IMR-90 (cell line): ENCODE measurements at regions not wholly inside any gene's neighbourhood (a gene's known extent, or its start where the extent isn't known, plus 50 kb on each side); places are given as distances from the start of the nearest gene placed in this dataset.

Experiments used
- CEBPB ChIP-seq: IDR thresholded peaks from 2 replicates; pipeline ENCODE4 v1.6.1; 2012; ENCODE audit warnings: low read depth, low read length, improper control_type of control experiment
- CTCF ChIP-seq: conservative IDR thresholded peaks from 2 replicates; pipeline ENCODE4 v1.5.1; 2012; ENCODE audit warnings: mild to moderate bottlenecking, low read depth, low read length, improper control_type of control experiment
- MAFK ChIP-seq: IDR thresholded peaks from 2 replicates; pipeline ENCODE4 v1.6.1; 2012; ENCODE audit warnings: low read depth, low read length, improper control_type of control experiment
- POLR2A ChIP-seq: IDR thresholded peaks from 2 replicates; pipeline ENCODE4 v1.6.1; 2012; ENCODE audit warnings: mild to moderate bottlenecking, low read depth, low read length
- RAD21 ChIP-seq: IDR thresholded peaks from 2 replicates; pipeline ENCODE4 v1.6.1; 2012; ENCODE audit warnings: low read length, improper control_type of control experiment
- SMC3 ChIP-seq: fragments of 150-350 bp; IDR thresholded peaks from 2 replicates; pipeline ENCODE4 v1.6.1; 2016; ENCODE audit warnings: low read depth, mild to moderate bottlenecking, antibody characterized with exemption, low read length, moderate library complexity
- USF2 ChIP-seq: fragments of 150-350 bp; IDR thresholded peaks from 2 replicates; pipeline ENCODE4 v1.6.1; 2017; ENCODE audit warnings: mild to moderate bottlenecking, antibody characterized with exemption, low read length, low read depth

- TF ChIP-seq POLR2A (no peak), SMC3 (no peak), USF2 (no peak), CTCF (no peak), RAD21 (no peak), CEBPB (no peak), MAFK (no peak)
Observed at GRCh38 chr2:201018636-201019035, 52.8 kb downstream of the HYCC2 start.
